ENCODE measurements at regions not wholly inside any gene's neighbourhood (a gene's known extent, or its start where the extent isn't known, plus 50 kb on each side); places are given as distances from the start of the nearest gene placed in this dataset.

- TF ChIP-seq ZNF274 (IDR thresholded peaks at IDR 0.05; ENCODE audit: low read depth, low read length) (no peak), SUZ12 (IDR thresholded peaks at IDR 0.05; ENCODE audit: extremely low read depth, insufficient read depth, insufficient read length) (no peak)
- Histone ChIP-seq H3K36me3 (ENCODE audit: insufficient read depth, insufficient read length, low read length) (no peaks in the 10 kb centered on the region), H3K9me3 (ENCODE audit: insufficient read depth, low read length) (no peaks in the 10 kb centered on the region), H3K27me3 (ENCODE audit: insufficient read depth, insufficient read length) (no peaks in the 10 kb centered on the region), H3K4me1 (ENCODE audit: insufficient read depth, insufficient read length) (no peaks in the 10 kb centered on the region), H3K4me3 (ENCODE audit: insufficient read length, low read depth) (no peak overlapping the region), H3K9ac (ENCODE audit: insufficient read length, low read depth) (no peak overlapping the region)
- DNase-seq (ENCODE audit: low read depth, low spot score) = no peak
Observed at GRCh38 chr3:171956705-171957104, 82.7 kb upstream of the FNDC3B start.

- no peaks in the 10 kb centered on the region for H3K4me1 ChIP-seq (ENCODE audit: insufficient read depth, insufficient read length)
Observed at GRCh38 chr3:171959532-171960089, 79.8 kb upstream of the FNDC3B start.

GRCh38 chr3:171960159-171960558 lies 79.2 kb upstream of the FNDC3B start:
- no peak for DNase-seq (ENCODE audit: low read depth, low spot score)
- no peak overlapping the region for H3K9ac ChIP-seq (ENCODE audit: insufficient read length, low read depth)
- TF ChIP-seq ZNF274 (IDR thresholded peaks at IDR 0.05; ENCODE audit: low read depth, low read length) (no peak), YY1 (IDR thresholded peaks at IDR 0.05; ENCODE audit: insufficient read depth, insufficient read length) (no peak), SUZ12 (IDR thresholded peaks at IDR 0.05; ENCODE audit: extremely low read depth, insufficient read depth, insufficient read length) (no peak)

More at GRCh38 chr3:171959532-171960089, 79.8 kb upstream of the FNDC3B start:
- no peak for DNase-seq (ENCODE audit: low read depth, low spot score)
- TF ChIP-seq SUZ12 (IDR thresholded peaks at IDR 0.05; ENCODE audit: extremely low read depth, insufficient read depth, insufficient read length) (no peak), YY1 (IDR thresholded peaks at IDR 0.05; ENCODE audit: insufficient read depth, insufficient read length) (no peak)
- Histone ChIP-seq H3K36me3 (ENCODE audit: insufficient read depth, insufficient read length, low read length) (no peaks in the 10 kb centered on the region), H3K9ac (ENCODE audit: insufficient read length, low read depth) (no peak overlapping the region), H3K4me3 (ENCODE audit: insufficient read length, low read depth) (no peak overlapping the region), H3K27me3 (ENCODE audit: insufficient read depth, insufficient read length) (no peaks in the 10 kb centered on the region), H3K9me3 (ENCODE audit: insufficient read depth, low read length) (no peaks in the 10 kb centered on the region)

GRCh38 chr3:171962137-171962720 lies 77.1 kb upstream of the FNDC3B start:
- DNase-seq (ENCODE audit: low read depth, low spot score) = no peak
- H3K9ac ChIP-seq (ENCODE audit: insufficient read length, low read depth) = no peak overlapping the region
- no peaks in the 10 kb centered on the region for H3K36me3 ChIP-seq (ENCODE audit: insufficient read depth, insufficient read length, low read length)
- H3K4me3 ChIP-seq (ENCODE audit: insufficient read length, low read depth) = no peak overlapping the region
- H3K27me3 ChIP-seq (ENCODE audit: insufficient read depth, insufficient read length) = no peaks in the 10 kb centered on the region
- no peak for TF ChIP-seq ZNF274 (IDR thresholded peaks at IDR 0.05; ENCODE audit: low read depth, low read length)
- no peak for TF ChIP-seq SUZ12 (IDR thresholded peaks at IDR 0.05; ENCODE audit: extremely low read depth, insufficient read depth, insufficient read length)
- no peak for TF ChIP-seq YY1 (IDR thresholded peaks at IDR 0.05; ENCODE audit: insufficient read depth, insufficient read length)
- no peaks in the 10 kb centered on the region for H3K4me1 ChIP-seq (ENCODE audit: insufficient read depth, insufficient read length)
- no peaks in the 10 kb centered on the region for H3K9me3 ChIP-seq (ENCODE audit: insufficient read depth, low read length)

More at GRCh38 chr3:171960159-171960558, 79.2 kb upstream of the FNDC3B start:
- H3K4me1 ChIP-seq (ENCODE audit: insufficient read depth, insufficient read length) = no peaks in the 10 kb centered on the region
- H3K36me3 ChIP-seq (ENCODE audit: insufficient read depth, insufficient read length, low read length) = no peaks in the 10 kb centered on the region
- no peaks in the 10 kb centered on the region for H3K27me3 ChIP-seq (ENCODE audit: insufficient read depth, insufficient read length)
- H3K9me3 ChIP-seq (ENCODE audit: insufficient read depth, low read length) = no peaks in the 10 kb centered on the region
- no peak overlapping the region for H3K4me3 ChIP-seq (ENCODE audit: insufficient read length, low read depth)

GRCh38 chr3:171963546-171963945 lies 75.8 kb upstream of the FNDC3B start:
- Histone ChIP-seq H3K36me3 (ENCODE audit: insufficient read depth, insufficient read length, low read length) (no peaks in the 10 kb centered on the region), H3K4me3 (ENCODE audit: insufficient read length, low read depth) (no peak overlapping the region), H3K9ac (ENCODE audit: insufficient read length, low read depth) (no peak overlapping the region), H3K27me3 (ENCODE audit: insufficient read depth, insufficient read length) (no peaks in the 10 kb centered on the region), H3K9me3 (ENCODE audit: insufficient read depth, low read length) (no peaks in the 10 kb centered on the region), H3K4me1 (ENCODE audit: insufficient read depth, insufficient read length) (no peaks in the 10 kb centered on the region)
- no peak for TF ChIP-seq YY1 (IDR thresholded peaks at IDR 0.05; ENCODE audit: insufficient read depth, insufficient read length)
- no peak for TF ChIP-seq ZNF274 (IDR thresholded peaks at IDR 0.05; ENCODE audit: low read depth, low read length)
- TF ChIP-seq SUZ12 (IDR thresholded peaks at IDR 0.05; ENCODE audit: extremely low read depth, insufficient read depth, insufficient read length) = no peak
- no peak for DNase-seq (ENCODE audit: low read depth, low spot score)

- TF ChIP-seq YY1 (IDR thresholded peaks at IDR 0.05; ENCODE audit: insufficient read depth, insufficient read length) = no peak
- no peak for TF ChIP-seq SUZ12 (IDR thresholded peaks at IDR 0.05; ENCODE audit: extremely low read depth, insufficient read depth, insufficient read length)
- TF ChIP-seq ZNF274 (IDR thresholded peaks at IDR 0.05; ENCODE audit: low read depth, low read length) = no peak
- DNase-seq (ENCODE audit: low read depth, low spot score) = no peak
- no peaks in the 10 kb centered on the region for H3K36me3 ChIP-seq (ENCODE audit: insufficient read depth, insufficient read length, low read length)
- H3K9me3 ChIP-seq (ENCODE audit: insufficient read depth, low read length) = no peaks in the 10 kb centered on the region
- no peaks in the 10 kb centered on the region for H3K4me1 ChIP-seq (ENCODE audit: insufficient read depth, insufficient read length)
- H3K4me3 ChIP-seq (ENCODE audit: insufficient read length, low read depth) = no peak overlapping the region
- H3K9ac ChIP-seq (ENCODE audit: insufficient read length, low read depth) = no peak overlapping the region
- no peaks in the 10 kb centered on the region for H3K27me3 ChIP-seq (ENCODE audit: insufficient read depth, insufficient read length)
Observed at GRCh38 chr3:171965067-171965712, 74.2 kb upstream of the FNDC3B start.

- H3K27me3 ChIP-seq (ENCODE audit: insufficient read depth, insufficient read length) = no peaks in the 10 kb centered on the region
- no peak for DNase-seq (ENCODE audit: low read depth, low spot score)
- no peak overlapping the region for H3K4me3 ChIP-seq (ENCODE audit: insufficient read length, low read depth)
- no peak overlapping the region for H3K9ac ChIP-seq (ENCODE audit: insufficient read length, low read depth)
- H3K36me3 ChIP-seq (ENCODE audit: insufficient read depth, insufficient read length, low read length) = no peaks in the 10 kb centered on the region
- H3K4me1 ChIP-seq (ENCODE audit: insufficient read depth, insufficient read length) = no peaks in the 10 kb centered on the region
- TF ChIP-seq SUZ12 (IDR thresholded peaks at IDR 0.05; ENCODE audit: extremely low read depth, insufficient read depth, insufficient read length) = no peak
- no peaks in the 10 kb centered on the region for H3K9me3 ChIP-seq (ENCODE audit: insufficient read depth, low read length)
Observed at GRCh38 chr3:171966533-171967136, 72.7 kb upstream of the FNDC3B start.

Measured in NT2/D1 (cell line).